SU-DHL-6 (cell line): ENCODE measurements at regions not wholly inside any gene's neighbourhood (a gene's known extent, or its start where the extent isn't known, plus 50 kb on each side); places are given as distances from the start of the nearest gene placed in this dataset.

ENCODE experiments used
- H2AFZ ChIP-seq: fragments of 200-600 bp; sonication (generic); 2 replicates; pipeline ENCODE4 v1.6.1; 2014; ENCODE audit warnings: low read depth, mild to moderate bottlenecking, moderate library complexity, mixed read lengths, antibody characterized with exemption, low read length; ENCODE audit not compliant: severe bottlenecking
- H3F3A ChIP-seq: fragments of 200-600 bp; shearing (Covaris generic); 2 replicates; pipeline ENCODE4 v1.6.0; 2016; ENCODE audit warnings: antibody characterized with exemption, mild to moderate bottlenecking; ENCODE audit not compliant: insufficient read depth
- H3K27ac ChIP-seq: fragments of 200-600 bp; sonication (generic); 2 replicates; pipeline ENCODE4 v1.5.1; 2016; ENCODE audit warnings: low read depth, mild to moderate bottlenecking, low read length, moderate library complexity, mixed read lengths
- H3K27me3 ChIP-seq: fragments of 200-600 bp; sonication (generic), shearing (Covaris generic); 2 replicates; pipeline ENCODE4 v1.6.0; 2014; ENCODE audit warnings: mild to moderate bottlenecking, low read length
- H3K36me3 ChIP-seq: fragments of 200-600 bp; sonication (generic); 2 replicates; pipeline ENCODE4 v1.6.1; 2014; ENCODE audit warnings: mild to moderate bottlenecking, low read length, mixed read lengths
- H3K4me2 ChIP-seq: fragments of 300-600, 200-600 bp; shearing (Covaris generic), sonication (generic); 2 replicates; pipeline ENCODE4 v1.6.0; 2014; ENCODE audit warnings: low read length, low read depth, mild to moderate bottlenecking; ENCODE audit not compliant: poor library complexity, severe bottlenecking
- H3K4me3 ChIP-seq: fragments of 200-600 bp; sonication (generic); 2 replicates; pipeline ENCODE4 v1.5.1; 2014; ENCODE audit warnings: antibody characterized with exemption, low read length, mild to moderate bottlenecking, mixed read lengths; ENCODE audit not compliant: insufficient read depth, poor library complexity, severe bottlenecking
- H3K79me2 ChIP-seq: fragments of 200-600 bp; sonication (generic); 2 replicates; pipeline ENCODE4 v1.6.1; 2014; ENCODE audit warnings: mild to moderate bottlenecking, low read length, moderate library complexity; ENCODE audit not compliant: insufficient read depth
- H3K9ac ChIP-seq: fragments of 200-600 bp; sonication (generic); 2 replicates; pipeline ENCODE4 v1.7.0; 2014; ENCODE audit warnings: mild to moderate bottlenecking, low read length
- H3K9me2 ChIP-seq: fragments of 200-600 bp; sonication (generic); replicated peaks from 2 replicates; pipeline ENCODE4 v1.6.1; 2014; ENCODE audit warnings: low read length; ENCODE audit not compliant: insufficient read depth
- H3K9me3 ChIP-seq: fragments of 200-600 bp; sonication (generic); 2 replicates; pipeline ENCODE4 v1.6.1; 2014; ENCODE audit warnings: low read length, mixed read lengths; ENCODE audit not compliant: insufficient read depth
- H4K20me1 ChIP-seq: fragments of 200-600 bp; sonication (generic); 2 replicates; pipeline ENCODE4 v1.6.1; 2014; ENCODE audit warnings: low read depth, mild to moderate bottlenecking, antibody characterized with exemption, low read length, moderate library complexity, mixed read lengths
- CTCF ChIP-seq: fragments of 200-600 bp; sonication (generic); IDR thresholded peaks from one replicate; pipeline ENCODE4 v1.5.1; 2017; ENCODE audit warnings: antibody characterized with exemption, mild to moderate bottlenecking, low read length, moderate library complexity; ENCODE audit not compliant: insufficient read depth, poor library complexity, severe bottlenecking
- EZH2phosphoT487 ChIP-seq: fragments of 200-600 bp; sonication (generic), shearing (Covaris generic); conservative IDR thresholded peaks from 2 replicates; pipeline ENCODE4 v1.6.1; 2018; ENCODE audit warnings: mild to moderate bottlenecking, antibody characterized with exemption, low read length, moderate library complexity, mixed read lengths

GRCh38 chr3:80472459-80472858 is 704.7 kb upstream of the ROBO1 start:
- Histone ChIP-seq H3K36me3 (no peaks in the 10 kb centered on the region), H2AFZ (no peak overlapping the region), H3K4me3 (no peak overlapping the region), H3K9me3 (no peaks in the 10 kb centered on the region), H3K27me3 (no peaks in the 10 kb centered on the region), H4K20me1 (no peaks in the 10 kb centered on the region), H3K4me2 (no peak overlapping the region), H3K9me2 (no peaks in the 10 kb centered on the region), H3K79me2 (no peaks in the 10 kb centered on the region), H3F3A (no peaks in the 10 kb centered on the region), H3K27ac (no peak overlapping the region), H3K9ac (no peak overlapping the region)
- no peak for TF ChIP-seq EZH2phosphoT487
- no peak for TF ChIP-seq CTCF

- Histone ChIP-seq H3K79me2 (no peaks in the 10 kb centered on the region), H3K4me2 (no peak overlapping the region), H2AFZ (no peak overlapping the region), H3K4me3 (no peak overlapping the region), H3F3A (no peaks in the 10 kb centered on the region), H3K36me3 (no peaks in the 10 kb centered on the region), H3K9ac (no peak overlapping the region), H3K9me3 (no peaks in the 10 kb centered on the region), H3K27ac (no peak overlapping the region), H3K9me2 (no peaks in the 10 kb centered on the region), H4K20me1 (no peaks in the 10 kb centered on the region), H3K27me3 (no peaks in the 10 kb centered on the region)
- TF ChIP-seq EZH2phosphoT487 (no peak), CTCF (no peak)
Measured at GRCh38 chr3:80470433-80470832, 702.6 kb upstream of the ROBO1 start.

- no peaks in the 10 kb centered on the region for H3K27me3 ChIP-seq
- no peaks in the 10 kb centered on the region for H3K9me2 ChIP-seq
- H3K4me3 ChIP-seq, result no peak overlapping the region
- no peak overlapping the region for H2AFZ ChIP-seq
- no peaks in the 10 kb centered on the region for H4K20me1 ChIP-seq
- no peak for TF ChIP-seq CTCF
- TF ChIP-seq EZH2phosphoT487, result no peak
- H3K4me2 ChIP-seq, result no peak overlapping the region
- H3K79me2 ChIP-seq, result no peaks in the 10 kb centered on the region
- no peaks in the 10 kb centered on the region for H3F3A ChIP-seq
- no peak overlapping the region for H3K9ac ChIP-seq
- H3K27ac ChIP-seq, result no peak overlapping the region
- H3K36me3 ChIP-seq, result no peaks in the 10 kb centered on the region
- H3K9me3 ChIP-seq, result no peaks in the 10 kb centered on the region
Measured at GRCh38 chr3:80465746-80466145, 697.9 kb upstream of the ROBO1 start.

- no peaks in the 10 kb centered on the region for H3F3A ChIP-seq
- TF ChIP-seq CTCF (no peak), EZH2phosphoT487 (no peak)
- no peaks in the 10 kb centered on the region for H3K9me3 ChIP-seq
- no peak overlapping the region for H3K27ac ChIP-seq
- H3K9ac ChIP-seq, result no peak overlapping the region
- no peaks in the 10 kb centered on the region for H3K27me3 ChIP-seq
- no peak overlapping the region for H2AFZ ChIP-seq
- H3K4me2 ChIP-seq, result no peak overlapping the region
- H3K4me3 ChIP-seq, result no peak overlapping the region
- H3K36me3 ChIP-seq, result no peaks in the 10 kb centered on the region
- H3K9me2 ChIP-seq, result no peaks in the 10 kb centered on the region
- no peaks in the 10 kb centered on the region for H3K79me2 ChIP-seq
- H4K20me1 ChIP-seq, result no peaks in the 10 kb centered on the region
Measured at GRCh38 chr3:80451393-80451792, 683.6 kb upstream of the ROBO1 start.
